NCI-H460 (cell line): ENCODE measurements at regions not wholly inside any gene's neighbourhood (a gene's known extent, or its start where the extent isn't known, plus 50 kb on each side); places are given as distances from the start of the nearest gene placed in this dataset.

Experiments used
- DNase-seq: peaks from one replicate; pipeline ENCODE4 v3.0.0-alpha.2; 2016; ENCODE audit warnings: low read depth; ENCODE audit errors: extremely low read depth

DNA sequence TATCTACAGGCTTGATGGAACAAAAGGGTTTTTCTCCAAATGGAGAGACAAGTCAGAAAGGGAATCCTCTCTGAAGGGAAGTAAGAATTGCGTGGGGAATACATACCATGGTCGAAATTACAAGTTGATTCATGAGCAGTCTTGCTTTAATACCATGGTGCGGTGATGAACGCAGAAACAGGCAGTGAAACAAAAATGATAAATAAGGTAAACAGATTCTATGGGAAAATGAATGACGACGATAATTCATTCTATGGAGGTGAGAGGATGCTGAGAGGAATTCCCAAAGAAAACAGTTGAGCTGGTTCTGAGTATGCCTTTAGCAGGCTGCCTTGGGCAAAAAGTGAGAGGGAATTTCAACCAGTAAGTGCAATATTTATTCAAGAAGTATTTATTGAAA, 209.4 kb upstream of the RUNX1 start:
- no peak for DNase-seq

DNA sequence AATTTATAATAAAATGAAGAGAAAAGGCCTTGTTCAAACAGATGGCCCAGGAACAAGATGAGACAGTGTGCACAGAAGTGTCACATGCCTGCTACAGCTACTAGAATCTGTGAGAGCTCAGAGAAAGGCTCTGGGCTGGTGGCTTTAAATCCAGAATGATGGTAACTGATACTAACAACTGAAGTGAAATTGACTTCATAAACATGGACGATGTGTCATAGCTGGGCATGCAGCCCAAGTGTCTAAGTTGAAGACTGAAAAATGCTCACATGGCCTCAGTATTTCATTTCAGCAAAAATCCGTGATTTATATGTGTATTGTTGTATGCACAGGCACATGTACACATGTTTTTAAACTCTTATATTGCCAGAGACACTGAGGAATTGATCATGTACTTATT, 208.3 kb upstream of the RUNX1 start:
- peak; percentile 37 for DNase-seq

DNA sequence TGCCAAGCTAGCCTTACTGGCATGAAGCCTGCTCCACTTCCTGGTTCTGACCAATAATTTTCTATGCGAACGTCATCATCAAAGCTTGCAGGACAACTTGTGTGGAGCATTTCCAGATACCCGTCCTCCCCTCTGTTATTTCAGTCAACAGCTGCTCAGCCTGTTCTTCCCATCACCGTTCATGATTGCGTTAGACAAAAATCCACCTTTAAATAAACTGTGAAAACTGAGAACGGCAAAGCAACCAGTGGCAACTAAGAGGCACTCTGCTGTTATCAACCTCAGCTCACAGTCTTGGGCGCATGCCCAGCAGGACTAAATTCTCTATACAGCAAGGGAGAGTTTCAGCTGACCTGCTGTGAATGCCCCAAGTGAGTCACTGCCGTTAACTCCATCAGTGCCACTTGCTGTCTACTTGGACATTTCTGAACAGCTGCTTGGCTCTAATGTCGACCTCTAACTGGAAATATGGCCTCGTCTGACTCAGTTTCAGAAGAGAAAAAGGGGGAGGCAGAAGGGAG, 207.4 kb upstream of the RUNX1 start:
- peak; percentile 96 for DNase-seq

DNA sequence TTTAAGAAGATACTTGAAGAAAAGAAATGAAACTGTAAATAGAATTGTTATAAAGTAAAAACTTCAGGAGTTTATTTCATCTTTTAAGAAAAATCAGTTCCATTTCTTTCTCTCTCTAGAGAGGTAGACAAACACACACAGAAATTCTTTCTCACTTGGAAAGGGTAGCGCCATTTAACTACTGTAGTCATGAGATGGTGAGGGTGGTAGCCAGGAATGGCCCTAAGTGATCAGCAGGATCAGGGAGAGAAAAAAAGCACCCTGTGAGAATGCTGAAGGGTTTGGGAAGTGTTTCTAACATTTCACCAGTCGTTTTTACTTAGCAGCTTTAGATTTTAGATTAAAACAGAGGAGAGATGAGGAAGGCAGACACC, 205.7 kb upstream of the RUNX1 start:
- DNase-seq, result no peak

DNA sequence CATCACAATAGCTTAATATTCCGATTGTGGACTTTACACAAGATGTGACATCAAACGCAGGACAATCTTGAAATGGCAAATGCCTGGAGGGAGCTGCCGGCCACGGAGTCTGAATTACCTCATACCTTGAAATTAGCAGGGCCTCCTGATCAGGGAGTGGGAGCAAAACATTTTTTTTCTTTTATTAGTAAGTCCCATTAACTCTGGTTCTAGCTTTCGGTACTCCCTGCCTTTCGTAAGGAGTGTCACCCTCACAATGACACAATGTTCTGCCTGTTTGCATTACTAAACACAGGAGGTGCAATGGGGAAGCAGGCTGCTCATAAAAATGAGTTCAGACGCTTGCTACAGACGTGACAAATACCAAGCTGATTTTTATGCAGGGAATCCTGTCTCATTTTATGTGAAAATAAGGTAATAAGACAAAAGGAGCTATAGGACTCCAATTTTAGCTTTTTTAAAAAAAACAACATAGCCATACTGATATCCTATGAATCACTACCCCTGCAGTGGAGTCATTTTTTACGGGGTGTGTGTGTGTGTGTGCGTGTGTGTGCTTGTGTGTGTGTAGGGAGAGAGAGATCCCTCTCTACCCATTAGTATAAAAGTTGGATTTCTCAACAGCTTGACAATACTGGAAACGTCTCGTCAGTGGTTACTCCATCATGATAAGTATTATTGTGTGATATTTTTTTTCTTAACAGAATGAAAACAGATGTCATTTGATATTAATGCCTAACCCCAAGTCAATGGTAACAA, 205.1 kb upstream of the RUNX1 start:
- DNase-seq, result peak; percentile 55

DNA sequence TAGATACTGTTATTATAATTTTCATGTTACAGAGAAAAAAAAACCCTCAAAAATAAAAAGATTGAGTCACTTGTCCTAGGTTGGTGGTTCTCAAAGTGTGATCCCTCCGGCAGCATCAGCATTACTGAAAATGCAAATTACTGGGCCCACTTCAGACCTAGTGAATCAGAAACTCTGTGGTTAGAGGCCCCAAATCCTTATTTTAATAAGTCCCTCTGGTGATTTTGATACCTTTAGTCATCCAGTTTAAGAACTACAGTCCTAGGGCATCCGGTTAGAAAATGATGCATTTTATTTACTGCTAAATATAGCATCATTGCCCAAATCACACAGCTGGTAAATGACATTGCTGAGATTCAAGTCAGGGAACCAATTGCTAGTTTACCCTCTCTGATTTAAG, 203.7 kb upstream of the RUNX1 start:
- DNase-seq, result no peak

DNA sequence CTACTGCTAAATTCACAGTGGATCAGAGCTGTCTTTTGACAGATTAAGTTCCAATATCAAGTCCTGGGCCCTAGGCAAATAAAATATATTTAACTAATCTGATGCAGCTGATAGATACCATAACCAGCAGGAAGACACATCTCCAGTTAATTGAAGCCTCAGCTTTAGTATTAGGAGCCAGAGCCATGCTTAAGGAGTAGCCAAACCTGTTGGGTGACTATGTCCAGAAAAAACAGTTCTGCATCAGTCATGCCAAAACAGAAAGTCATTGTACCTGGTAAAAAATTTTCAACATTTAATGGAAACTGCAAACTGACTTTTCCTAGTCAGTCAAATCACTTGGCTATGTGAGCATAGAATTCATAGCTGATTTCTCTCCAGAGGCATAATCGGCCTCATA, 200.5 kb upstream of the RUNX1 start:
- no peak for DNase-seq

DNA sequence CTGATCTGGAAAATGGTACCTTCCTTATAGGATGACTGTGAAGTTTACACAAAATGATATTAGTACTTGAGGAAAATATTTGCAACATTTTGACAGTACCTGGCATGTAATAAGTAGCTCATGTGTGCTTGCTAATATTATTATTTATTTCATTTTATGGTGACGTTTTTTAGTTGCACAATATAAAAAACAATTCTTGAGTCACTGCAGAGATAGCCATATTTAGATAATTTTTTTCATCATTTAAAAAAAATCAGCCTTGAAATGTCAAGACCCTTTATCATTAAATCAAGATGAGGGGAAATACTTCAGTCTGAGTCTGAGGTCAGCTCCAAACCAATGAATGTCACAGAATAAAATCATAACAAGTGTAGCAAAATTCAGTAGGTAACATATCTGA, 196.8 kb upstream of the RUNX1 start:
- DNase-seq, result no peak

DNA sequence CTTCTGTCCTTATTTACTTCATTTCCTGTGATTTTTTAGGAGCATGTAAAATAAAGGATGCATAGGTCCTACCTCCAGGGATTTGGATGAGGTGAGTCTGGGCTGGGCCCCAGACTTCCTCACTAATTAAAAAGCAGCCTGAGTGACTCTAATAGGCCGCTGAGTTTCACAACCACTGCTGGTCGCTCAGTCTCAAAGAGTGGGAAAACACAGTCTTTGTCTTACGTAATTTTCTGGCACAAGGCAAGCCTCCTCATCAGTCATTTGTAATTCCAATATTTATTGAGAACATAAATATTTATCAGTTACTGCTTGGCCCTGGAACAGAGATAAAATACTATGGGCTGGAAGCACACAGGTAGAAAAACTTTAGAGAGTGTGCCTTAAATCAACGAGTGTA, 195.4 kb upstream of the RUNX1 start:
- no peak for DNase-seq

DNA sequence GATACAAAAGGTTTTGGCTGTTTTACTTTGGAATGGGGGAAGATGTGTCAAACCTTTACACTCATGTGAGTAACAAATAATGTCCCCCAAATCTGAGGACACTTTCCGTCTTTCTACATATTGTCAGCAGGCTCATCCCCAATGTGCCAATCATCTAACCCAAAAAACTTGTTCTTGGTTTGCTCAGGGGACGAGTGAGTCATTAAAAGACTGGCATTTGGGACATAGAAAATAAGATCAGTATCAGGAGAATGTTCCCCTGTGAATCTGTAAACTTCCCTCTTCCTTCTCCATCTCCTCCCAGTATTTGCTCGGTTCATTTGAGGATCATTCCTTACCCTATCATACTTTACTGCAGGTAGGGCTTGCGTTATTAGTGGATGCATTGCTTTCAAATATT, 194.1 kb upstream of the RUNX1 start:
- no peak for DNase-seq

DNA sequence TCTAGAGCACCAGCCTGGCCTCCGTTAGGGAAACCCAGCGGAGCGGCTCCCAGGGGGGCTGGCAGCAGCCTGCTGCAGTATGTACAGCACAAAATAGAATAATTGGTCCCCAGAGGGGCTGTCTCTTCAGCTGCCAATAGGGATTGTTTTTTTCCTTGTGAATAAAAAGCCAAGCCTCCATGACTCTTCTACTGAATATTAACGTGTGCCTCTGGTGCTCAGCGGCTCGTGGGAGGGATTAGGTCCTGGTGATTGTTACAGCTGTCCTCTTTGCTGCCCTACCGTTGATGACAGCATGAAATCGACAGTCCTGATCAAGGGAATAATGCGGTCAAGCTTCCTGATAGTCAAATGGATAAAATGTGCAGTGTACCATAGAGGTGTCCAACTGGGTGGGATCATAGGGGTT, 190.7 kb upstream of the RUNX1 start:
- DNase-seq, result no peak

DNA sequence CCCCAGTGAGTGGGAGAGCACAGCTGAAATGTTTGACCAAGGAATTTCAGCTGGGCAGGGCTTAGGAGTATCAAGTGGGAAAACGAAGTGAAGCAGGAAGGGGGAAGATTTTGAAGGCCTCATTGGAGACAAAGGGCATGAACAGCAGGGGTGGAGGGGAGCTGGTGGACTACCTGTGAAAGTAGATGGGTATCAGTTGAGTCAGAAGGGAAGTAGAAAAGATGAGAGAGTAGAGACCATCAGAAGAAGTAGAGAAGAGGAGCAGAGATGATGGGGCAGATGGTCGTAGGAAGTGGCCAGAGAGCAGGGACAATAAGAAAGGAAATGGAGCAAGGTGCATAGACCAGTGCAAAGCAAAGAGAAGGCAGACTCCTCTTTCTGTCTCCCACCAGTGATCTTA, 189.0 kb upstream of the RUNX1 start:
- no peak for DNase-seq

DNA sequence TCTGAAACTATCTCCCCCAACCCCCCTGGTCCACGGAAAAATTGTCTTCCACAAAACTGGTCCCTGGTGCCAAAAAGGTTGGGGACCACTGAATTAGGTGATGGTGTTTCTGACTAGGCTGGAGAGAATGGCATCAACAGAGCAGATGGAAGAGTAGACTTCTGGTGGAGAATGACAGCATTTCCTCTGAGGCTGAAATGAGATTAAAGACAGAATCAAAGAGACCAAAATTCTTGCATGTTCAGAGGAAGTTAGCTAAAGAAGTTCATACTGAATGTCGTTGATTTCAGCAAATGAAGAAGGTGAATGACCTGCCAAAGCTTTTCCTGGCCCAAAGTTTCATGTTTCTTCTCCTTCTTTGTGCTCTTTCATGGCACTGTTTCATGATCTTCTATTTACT, 188.2 kb upstream of the RUNX1 start:
- DNase-seq, result no peak

DNA sequence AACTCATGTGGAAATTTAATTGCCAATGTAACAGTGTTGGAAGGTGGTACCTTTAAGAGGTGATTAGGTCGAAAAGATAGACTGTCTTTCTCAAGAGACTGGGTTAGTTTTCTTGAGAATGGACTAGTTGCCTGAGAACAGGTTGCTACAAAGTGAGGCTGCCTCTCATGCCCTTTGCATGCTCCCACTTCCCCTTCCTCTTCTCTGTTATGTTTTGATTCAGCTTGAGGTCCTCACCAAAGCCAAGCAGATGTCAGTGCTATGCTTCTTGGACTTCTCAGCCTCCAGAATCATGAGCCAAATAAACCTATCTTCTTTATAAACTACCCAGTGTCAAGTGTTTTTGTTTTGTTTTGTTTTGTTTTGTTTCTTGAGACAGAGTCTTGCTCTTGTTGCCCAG, 187.0 kb upstream of the RUNX1 start:
- DNase-seq, result no peak

DNA sequence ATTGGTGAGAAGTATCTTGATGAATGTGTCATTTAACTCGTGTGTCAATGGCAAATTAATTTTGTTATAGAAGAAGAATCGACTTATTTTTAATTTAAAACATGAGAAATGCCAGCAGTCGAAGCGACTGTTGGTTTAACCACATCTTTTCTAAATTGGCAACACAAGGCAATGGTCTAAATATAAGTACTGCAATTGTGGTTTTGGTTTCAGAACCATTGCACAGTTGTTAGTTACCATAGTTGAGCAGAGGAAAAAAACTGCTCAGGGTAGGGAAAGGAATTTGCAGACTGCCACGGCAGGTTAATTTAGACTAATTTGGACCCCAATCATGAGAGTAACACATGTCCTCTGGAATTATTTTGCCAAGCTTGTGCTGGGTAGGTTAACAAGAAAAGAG, 185.6 kb upstream of the RUNX1 start:
- no peak for DNase-seq

DNA sequence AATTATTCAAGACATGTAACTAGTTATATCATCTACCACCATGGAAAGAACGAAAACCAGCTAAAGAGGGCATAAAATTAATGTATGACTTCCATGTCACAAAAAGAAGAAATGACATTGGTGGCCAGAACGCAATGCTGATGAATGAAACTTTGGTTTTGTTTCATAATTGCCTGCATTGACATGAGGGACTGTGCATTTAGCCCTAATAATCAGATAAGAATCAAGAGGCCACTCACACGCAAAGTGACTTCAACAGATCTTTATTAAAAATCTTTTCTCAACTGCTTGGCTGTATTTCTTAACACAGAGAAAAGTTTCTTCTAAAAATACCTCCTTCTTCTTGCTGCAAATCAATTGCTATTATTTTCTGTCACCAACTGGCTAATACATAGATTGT, 184.7 kb upstream of the RUNX1 start:
- no peak for DNase-seq

DNA sequence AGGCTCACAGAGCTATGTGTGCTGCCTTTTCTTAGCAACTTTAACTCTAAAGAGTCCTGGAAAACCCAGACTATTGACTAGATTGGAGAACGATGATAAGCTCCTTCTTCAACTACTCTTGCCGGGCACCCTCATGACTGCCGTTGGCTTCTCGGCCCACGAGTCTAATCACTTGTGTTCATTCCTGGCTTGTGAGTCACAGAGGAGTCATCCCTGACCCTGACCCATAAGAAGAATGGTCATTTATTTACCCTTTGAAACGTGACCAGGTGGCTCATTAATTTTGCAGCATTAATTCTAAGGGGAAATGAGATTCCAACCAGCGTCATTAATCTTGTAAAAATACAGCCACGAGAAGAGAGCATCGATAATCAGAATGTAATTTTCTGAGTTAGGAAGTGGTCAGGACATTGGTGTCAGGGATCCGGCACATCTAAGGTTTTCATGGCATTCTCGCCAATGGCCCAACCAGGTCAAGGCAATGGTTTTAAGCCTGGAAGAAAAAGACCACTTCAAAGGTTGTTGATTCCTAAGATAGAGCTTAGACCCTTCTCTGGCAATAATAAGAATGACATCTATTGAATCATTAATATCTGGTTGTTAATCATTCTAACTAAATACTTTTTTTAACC, 183.6 kb upstream of the RUNX1 start:
- peak; percentile 47 for DNase-seq

DNA sequence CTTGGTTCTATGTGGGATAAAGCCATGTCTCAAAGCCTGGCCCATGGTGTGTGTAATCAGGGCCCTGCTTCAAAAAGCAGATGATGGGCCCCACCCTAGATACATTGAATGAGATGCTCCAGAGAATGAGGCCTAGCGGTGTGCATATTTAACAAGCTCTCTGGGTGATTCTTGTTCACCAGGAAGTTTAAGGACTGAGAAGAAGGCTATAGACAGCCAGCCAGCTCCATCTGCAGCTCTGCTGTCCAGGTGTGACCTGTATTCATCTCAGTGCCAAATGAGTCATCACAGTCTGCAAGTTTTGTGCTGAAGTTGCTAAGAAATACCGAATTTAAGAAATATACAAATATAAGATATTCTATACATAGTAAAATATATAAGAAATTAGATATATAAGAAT, 182.0 kb upstream of the RUNX1 start:
- no peak for DNase-seq

DNA sequence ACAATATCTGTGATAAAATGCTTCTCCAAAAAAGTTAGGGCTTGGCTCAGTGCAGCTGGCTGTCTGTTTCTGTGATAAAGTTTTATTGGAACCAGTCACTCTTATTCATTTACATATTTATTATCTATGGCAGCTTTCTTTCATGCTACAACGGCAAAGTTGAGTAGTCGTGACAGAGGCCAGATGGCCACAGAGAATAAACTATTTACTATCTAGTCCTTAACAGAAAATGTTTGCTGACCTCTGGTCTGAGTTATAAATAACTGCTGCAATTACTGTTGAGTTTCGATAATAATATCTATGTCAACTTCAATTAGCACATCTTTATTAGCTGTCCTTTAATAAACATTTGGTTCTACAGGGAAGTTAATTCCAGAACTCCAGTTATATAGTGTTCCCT, 180.2 kb upstream of the RUNX1 start:
- DNase-seq, result no peak

DNA sequence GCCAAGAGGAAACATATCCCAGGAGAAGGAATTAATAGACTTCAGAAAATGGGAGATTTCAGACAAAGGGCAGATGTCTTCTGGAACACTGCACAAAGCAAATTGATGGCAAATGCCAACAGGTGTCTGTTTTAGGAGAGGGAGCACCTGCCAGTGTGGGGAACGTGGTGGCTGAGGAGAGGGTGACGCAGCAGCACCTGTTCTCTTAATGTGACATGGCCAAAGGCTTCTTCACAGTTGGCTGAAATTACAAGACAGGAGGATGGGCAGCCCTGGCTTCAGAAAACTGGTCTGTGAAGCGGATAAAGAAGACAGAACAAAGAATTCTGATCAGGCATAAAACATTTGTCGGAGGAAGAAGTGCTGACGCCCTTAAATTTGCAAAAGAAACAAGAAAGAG, 178.7 kb upstream of the RUNX1 start:
- DNase-seq, result no peak

DNA sequence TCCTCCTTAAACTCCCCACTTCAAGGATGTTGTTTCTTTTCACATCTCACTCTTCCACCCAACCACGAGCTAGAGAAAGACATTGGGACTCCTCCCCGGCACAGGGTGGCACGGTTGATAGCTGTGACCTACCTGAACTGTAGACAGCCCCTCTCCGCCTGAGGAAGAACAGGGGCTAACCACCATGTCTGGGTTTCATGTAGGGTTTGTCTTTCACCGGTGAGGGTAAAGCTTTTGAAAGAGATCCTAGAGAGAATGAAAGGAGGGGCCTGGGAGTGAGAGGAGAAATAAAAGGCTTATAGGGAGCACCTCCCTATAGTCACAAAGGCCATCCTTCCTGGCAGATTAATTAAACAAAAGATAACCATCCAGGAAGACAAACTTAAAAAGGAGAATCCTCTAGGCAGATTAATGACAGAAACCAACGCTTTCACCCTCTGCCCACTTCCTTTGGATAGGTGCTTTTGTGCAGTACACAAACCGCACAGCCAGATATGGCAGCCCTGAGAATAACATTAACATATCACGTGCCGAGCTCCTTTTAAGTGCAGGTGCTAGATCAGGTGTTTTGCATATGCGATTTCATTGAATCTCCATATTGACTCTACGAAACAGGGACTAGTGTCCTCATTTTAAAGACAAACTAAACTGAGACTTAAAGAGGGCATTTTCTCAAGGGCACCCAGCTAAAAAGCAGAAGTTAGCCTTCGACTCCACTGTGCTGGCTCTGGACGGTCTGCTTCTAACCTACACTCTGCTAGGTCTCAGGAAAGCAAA, 178.1 kb upstream of the RUNX1 start:
- DNase-seq, result no peak

DNA sequence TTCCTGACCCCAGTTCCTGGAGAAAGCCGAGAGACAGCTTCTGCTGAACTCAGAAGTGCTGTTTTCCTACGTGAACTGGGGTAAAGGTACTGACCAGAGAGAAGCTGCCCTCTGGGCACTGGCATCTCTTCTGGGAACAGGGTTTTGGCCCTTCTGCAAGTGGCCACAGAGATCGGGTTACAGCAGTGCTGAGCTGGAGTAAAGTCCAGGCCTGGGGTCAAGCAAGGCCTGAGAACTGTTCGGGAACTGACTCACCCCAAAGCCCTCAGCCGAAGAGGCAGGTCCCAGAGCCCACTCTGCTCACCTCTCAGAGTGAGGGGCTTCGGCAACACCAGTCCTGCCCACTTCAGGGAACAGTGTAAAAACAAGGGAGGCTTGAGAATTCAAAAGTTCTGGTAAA, 177.2 kb upstream of the RUNX1 start:
- DNase-seq, result no peak
